Neural progenitor cell (in vitro differentiated cells): ENCODE measurements at regions not wholly inside any gene's neighbourhood (a gene's known extent, or its start where the extent isn't known, plus 50 kb on each side); places are given as distances from the start of the nearest gene placed in this dataset.

Source experiments
- CTCF ChIP-seq: fragments of 200-600 bp; sonication (generic); IDR thresholded peaks from 2 replicates; pipeline ENCODE4 v1.5.1; 2017; ENCODE audit warnings: antibody characterized with exemption, mild to moderate bottlenecking
- EZH2phosphoT487 ChIP-seq: fragments of 200-600 bp; sonication (generic); IDR thresholded peaks from 2 replicates; pipeline ENCODE4 v1.6.1; 2017; ENCODE audit warnings: antibody characterized with exemption

- no peak for TF ChIP-seq EZH2phosphoT487
- TF ChIP-seq CTCF, result no peak
These were observed 86.8 kb downstream of the ANKRD7 start for GRCh38 chr7:118311121-118311836.
